NT2/D1 (cell line): ENCODE measurements at regions not wholly inside any gene's neighbourhood (a gene's known extent, or its start where the extent isn't known, plus 50 kb on each side); places are given as distances from the start of the nearest gene placed in this dataset.

Experiments used
- DNase-seq: peaks from one replicate; pipeline ENCODE4 v3.0.0-alpha.2; 2011; ENCODE audit warnings: low read depth, low spot score
- H3K27me3 ChIP-seq: 2 replicates; pipeline ENCODE4 v1.6.0; 2011; ENCODE audit warnings: mild to moderate bottlenecking; ENCODE audit not compliant: insufficient read length, insufficient read depth
- H3K36me3 ChIP-seq: 2 replicates; pipeline ENCODE4 v1.6.1; 2011; ENCODE audit warnings: mild to moderate bottlenecking, low read length, mixed read lengths; ENCODE audit not compliant: insufficient read depth, insufficient read length
- H3K4me1 ChIP-seq: 2 replicates; pipeline ENCODE4 v1.5.1; 2011; ENCODE audit not compliant: insufficient read depth, insufficient read length
- H3K4me3 ChIP-seq: 2 replicates; pipeline ENCODE4 v1.5.1; 2011; ENCODE audit warnings: low read depth; ENCODE audit not compliant: insufficient read length
- H3K9ac ChIP-seq: 2 replicates; pipeline ENCODE4 v1.6.0; 2011; ENCODE audit warnings: low read depth; ENCODE audit not compliant: insufficient read length
- H3K9me3 ChIP-seq: 2 replicates; pipeline ENCODE4 v1.5.1; 2011; ENCODE audit warnings: mild to moderate bottlenecking, low read length; ENCODE audit not compliant: insufficient read depth
- SUZ12 ChIP-seq: IDR thresholded peaks from 2 replicates; pipeline ENCODE4 v1.6.1; 2011; ENCODE audit not compliant: insufficient read length, insufficient read depth; ENCODE audit errors: extremely low read depth
- YY1 ChIP-seq: IDR thresholded peaks from 2 replicates; pipeline ENCODE4 v1.6.1; 2011; ENCODE audit not compliant: insufficient read length, insufficient read depth
- ZNF274 ChIP-seq: IDR thresholded peaks from 2 replicates; pipeline ENCODE4 v1.6.1; 2011; ENCODE audit warnings: mild to moderate bottlenecking, low read depth, low read length

GRCh38 chr9:79953908-79954307 lies 382.1 kb downstream of the TLE4 start:
- Histone ChIP-seq H3K9me3 (peaks cover 4% of the 10 kb centered on the region; the same call in 1 of the 2 replicates), H3K4me1 (no peaks in the 10 kb centered on the region), H3K27me3 (no peaks in the 10 kb centered on the region), H3K36me3 (no peaks in the 10 kb centered on the region), H3K9ac (no peak overlapping the region), H3K4me3 (no peak overlapping the region)
- no peak for DNase-seq
- TF ChIP-seq YY1, result no peak
- no peak for TF ChIP-seq SUZ12
- TF ChIP-seq ZNF274, result no peak

DNA sequence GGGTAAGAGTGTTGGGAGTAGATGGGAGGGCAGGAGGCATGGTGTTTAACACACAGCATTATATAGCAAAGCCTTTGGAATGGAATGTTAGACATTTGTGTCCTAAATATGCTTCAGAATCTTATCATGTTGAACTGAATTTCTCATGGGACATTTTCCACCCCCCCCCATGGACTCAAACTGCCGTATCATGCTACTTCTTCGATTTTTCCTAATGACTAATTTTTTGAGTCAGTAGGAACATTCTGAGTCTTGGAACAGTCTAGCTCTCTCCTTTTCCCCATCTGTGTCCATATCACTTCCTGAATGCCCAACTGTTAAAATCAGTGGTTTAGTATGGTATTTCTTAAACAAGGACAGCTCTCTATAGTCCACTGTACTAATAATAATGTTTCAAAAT lies 380.6 kb downstream of the TLE4 start:
- Histone ChIP-seq H3K4me3 (no peak overlapping the region), H3K9ac (no peak overlapping the region), H3K9me3 (peaks cover 4% of the 10 kb centered on the region; the same call in 1 of the 2 replicates), H3K36me3 (no peaks in the 10 kb centered on the region), H3K4me1 (no peaks in the 10 kb centered on the region), H3K27me3 (no peaks in the 10 kb centered on the region)
- TF ChIP-seq SUZ12 (no peak), YY1 (no peak), ZNF274 (no peak)
- no peak for DNase-seq

- H3K4me3 ChIP-seq, result no peak overlapping the region
- H3K4me1 ChIP-seq, result no peaks in the 10 kb centered on the region
- H3K27me3 ChIP-seq, result no peaks in the 10 kb centered on the region
- H3K36me3 ChIP-seq, result no peaks in the 10 kb centered on the region
- no peaks in the 10 kb centered on the region for H3K9me3 ChIP-seq
- DNase-seq, result no peak
- H3K9ac ChIP-seq, result no peak overlapping the region
- TF ChIP-seq ZNF274 (no peak), YY1 (no peak), SUZ12 (no peak)
These were observed 374.9 kb downstream of the TLE4 start for GRCh38 chr9:79946712-79947111.

DNA sequence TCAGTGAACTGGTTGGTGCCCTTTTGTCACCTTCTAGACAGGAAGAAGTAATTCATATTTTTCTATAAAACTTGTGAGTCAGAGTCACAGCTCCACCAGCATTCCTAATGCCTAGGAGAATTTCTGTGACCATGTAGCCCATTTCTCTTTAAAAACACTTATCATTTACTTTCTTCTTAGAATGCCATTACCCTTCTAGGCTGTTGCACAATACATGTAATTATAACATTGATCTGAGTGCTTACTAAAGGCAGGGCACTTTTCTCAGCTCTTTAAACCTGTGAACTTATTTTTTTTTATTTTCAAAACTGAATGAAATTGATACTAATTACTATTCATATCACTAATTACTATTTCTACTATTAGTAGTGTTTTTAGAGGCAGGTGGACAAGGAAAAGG lies 373.7 kb downstream of the TLE4 start:
- no peak for TF ChIP-seq ZNF274
- TF ChIP-seq SUZ12, result no peak
- TF ChIP-seq YY1, result no peak
- Histone ChIP-seq H3K36me3 (no peaks in the 10 kb centered on the region), H3K27me3 (no peaks in the 10 kb centered on the region), H3K4me3 (no peak overlapping the region), H3K9ac (no peak overlapping the region), H3K9me3 (no peaks in the 10 kb centered on the region), H3K4me1 (no peaks in the 10 kb centered on the region)
- DNase-seq, result no peak

DNA sequence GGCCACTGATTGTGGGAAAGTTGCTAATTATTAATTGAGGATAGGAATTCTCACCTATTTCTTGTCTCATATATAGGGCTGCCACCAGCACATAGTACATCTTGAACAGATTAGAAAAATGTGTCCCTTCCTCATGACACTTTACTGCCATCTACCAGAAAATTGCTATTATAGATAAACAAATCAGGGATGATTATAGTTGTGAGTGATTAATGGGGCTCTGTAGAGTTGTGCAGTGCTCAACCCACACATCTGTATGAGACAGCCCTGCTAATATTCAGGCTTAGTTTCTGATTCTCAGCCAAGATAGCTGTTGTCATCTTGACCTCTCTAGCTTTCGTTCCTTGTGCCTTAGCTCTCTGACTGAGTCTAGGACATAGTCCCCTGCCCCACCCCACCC lies 373.3 kb downstream of the TLE4 start:
- DNase-seq, result no peak
- Histone ChIP-seq H3K4me1 (no peaks in the 10 kb centered on the region), H3K9ac (no peak overlapping the region), H3K4me3 (no peak overlapping the region), H3K36me3 (no peaks in the 10 kb centered on the region), H3K27me3 (no peaks in the 10 kb centered on the region), H3K9me3 (no peaks in the 10 kb centered on the region)
- TF ChIP-seq YY1 (no peak), SUZ12 (no peak), ZNF274 (no peak)

- TF ChIP-seq YY1 (no peak), ZNF274 (no peak), SUZ12 (no peak)
- H3K36me3 ChIP-seq, result no peaks in the 10 kb centered on the region
- no peaks in the 10 kb centered on the region for H3K9me3 ChIP-seq
- H3K4me3 ChIP-seq, result no peak overlapping the region
- no peaks in the 10 kb centered on the region for H3K4me1 ChIP-seq
- H3K9ac ChIP-seq, result no peak overlapping the region
- H3K27me3 ChIP-seq, result no peaks in the 10 kb centered on the region
- no peak for DNase-seq
These were observed 369.2 kb downstream of the TLE4 start for GRCh38 chr9:79940919-79941318.

DNA sequence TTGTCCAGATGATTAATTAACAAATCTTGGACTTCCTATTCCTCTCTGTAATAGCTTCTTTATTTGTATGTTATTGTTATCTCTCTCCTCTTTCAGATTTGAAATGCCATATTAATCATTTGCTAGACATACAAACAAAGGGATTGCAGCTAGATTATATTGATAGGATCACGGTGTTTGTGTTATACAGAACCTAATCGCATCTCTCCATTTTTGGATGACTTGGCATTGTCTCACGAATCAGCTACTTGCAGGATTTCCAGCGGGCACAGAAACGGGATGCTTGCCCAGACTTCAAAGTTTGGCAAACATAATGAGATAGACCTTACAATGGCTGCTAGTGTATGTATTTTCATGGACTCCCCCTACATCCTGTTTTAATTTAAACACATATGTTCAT lies 368.1 kb downstream of the TLE4 start:
- no peaks in the 10 kb centered on the region for H3K36me3 ChIP-seq
- H3K4me3 ChIP-seq, result no peak overlapping the region
- H3K4me1 ChIP-seq, result no peaks in the 10 kb centered on the region
- no peaks in the 10 kb centered on the region for H3K27me3 ChIP-seq
- TF ChIP-seq SUZ12, result no peak
- no peak for TF ChIP-seq YY1
- H3K9ac ChIP-seq, result no peak overlapping the region
- H3K9me3 ChIP-seq, result no peaks in the 10 kb centered on the region
- DNase-seq, result no peak

- no peaks in the 10 kb centered on the region for H3K4me1 ChIP-seq
- H3K9me3 ChIP-seq, result no peaks in the 10 kb centered on the region
- DNase-seq, result no peak
- H3K4me3 ChIP-seq, result no peak overlapping the region
- H3K36me3 ChIP-seq, result no peaks in the 10 kb centered on the region
- TF ChIP-seq ZNF274 (no peak), YY1 (no peak), SUZ12 (no peak)
- no peak overlapping the region for H3K9ac ChIP-seq
- no peaks in the 10 kb centered on the region for H3K27me3 ChIP-seq
These were observed 364.6 kb downstream of the TLE4 start for GRCh38 chr9:79936336-79936735.
